ENCODE measurements at regions not wholly inside any gene's neighbourhood (a gene's known extent, or its start where the extent isn't known, plus 50 kb on each side); places are given as distances from the start of the nearest gene placed in this dataset.

DNA sequence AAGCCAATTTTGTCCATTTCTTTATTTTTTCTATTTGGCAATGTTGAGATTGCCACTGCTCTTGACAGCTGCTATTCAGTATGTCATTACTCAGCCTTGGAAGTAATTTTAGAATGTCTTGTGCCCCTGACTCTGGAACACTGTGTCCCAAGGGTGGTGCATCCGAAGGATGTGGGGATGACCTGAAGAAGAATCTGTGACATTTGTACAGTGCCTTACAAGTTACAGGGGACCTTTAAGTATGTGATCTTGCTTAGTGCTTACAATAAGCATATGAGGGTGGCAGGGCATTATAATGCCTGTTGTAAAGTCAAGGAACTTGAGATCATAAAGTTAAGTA, 239.5 kb downstream of the REEP3 start:
- ChIA-PET POLR2A (no interaction called here), CTCF (interaction anchor here (0.7 to 1.5 kb wide), 3 partner anchors 9 to 951 kb away, joined by 3 to 6 read pairs (median 5); no protein-coding TSS in a partner anchor)
- Mint-ChIP-seq H3K4me3 (ENCODE audit: unreplicated experiment) (no peak overlapping the region), H3K36me3 (ENCODE audit: insufficient read depth, unreplicated experiment) (no peaks in the 10 kb centered on the region), H3K4me1 (ENCODE audit: insufficient read depth, unreplicated experiment) (peaks cover 6% of the 10 kb centered on the region), H3K9me3 (ENCODE audit: unreplicated experiment) (no peaks in the 10 kb centered on the region), H3K27me3 (ENCODE audit: insufficient read depth, unreplicated experiment) (no peaks in the 10 kb centered on the region), H3K27ac (ENCODE audit: low read depth, unreplicated experiment) (no peak overlapping the region)
- intact Hi-C loops (cut with micrococcal nuclease): loop anchor here (10.0 kb wide), 1 partner anchor 1166 kb away; no protein-coding TSS in a partner anchor
- TF ChIP-seq, protein P1, sequence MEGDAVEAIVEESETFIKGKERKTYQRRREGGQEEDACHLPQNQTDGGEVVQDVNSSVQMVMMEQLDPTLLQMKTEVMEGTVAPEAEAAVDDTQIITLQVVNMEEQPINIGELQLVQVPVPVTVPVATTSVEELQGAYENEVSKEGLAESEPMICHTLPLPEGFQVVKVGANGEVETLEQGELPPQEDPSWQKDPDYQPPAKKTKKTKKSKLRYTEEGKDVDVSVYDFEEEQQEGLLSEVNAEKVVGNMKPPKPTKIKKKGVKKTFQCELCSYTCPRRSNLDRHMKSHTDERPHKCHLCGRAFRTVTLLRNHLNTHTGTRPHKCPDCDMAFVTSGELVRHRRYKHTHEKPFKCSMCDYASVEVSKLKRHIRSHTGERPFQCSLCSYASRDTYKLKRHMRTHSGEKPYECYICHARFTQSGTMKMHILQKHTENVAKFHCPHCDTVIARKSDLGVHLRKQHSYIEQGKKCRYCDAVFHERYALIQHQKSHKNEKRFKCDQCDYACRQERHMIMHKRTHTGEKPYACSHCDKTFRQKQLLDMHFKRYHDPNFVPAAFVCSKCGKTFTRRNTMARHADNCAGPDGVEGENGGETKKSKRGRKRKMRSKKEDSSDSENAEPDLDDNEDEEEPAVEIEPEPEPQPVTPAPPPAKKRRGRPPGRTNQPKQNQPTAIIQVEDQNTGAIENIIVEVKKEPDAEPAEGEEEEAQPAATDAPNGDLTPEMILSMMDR (IDR thresholded peaks at IDR 0.05; ENCODE audit: unreplicated experiment): no peak
- DNase-seq (ENCODE audit: unreplicated experiment): no peak
- BruUV-seq (replicated peaks): no TSS peak

DNA sequence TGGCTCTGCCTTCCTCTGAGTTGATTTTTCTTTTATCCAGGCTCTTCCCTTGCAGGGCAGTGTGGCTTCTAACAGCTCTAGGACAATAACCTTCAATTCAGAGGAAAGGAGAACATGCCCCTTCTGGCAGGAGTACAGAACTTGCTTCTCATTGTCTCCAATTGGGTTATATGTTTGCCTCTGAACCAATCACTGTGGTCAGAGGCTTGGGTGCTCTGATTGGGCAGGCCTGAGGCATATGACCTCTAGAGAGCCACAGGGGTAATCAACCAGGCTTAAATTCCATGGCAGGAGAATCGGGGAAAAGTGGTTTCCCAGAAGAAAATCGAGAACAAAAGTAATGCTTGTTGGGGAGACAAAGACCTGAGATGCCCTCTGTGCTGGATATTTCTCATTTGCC, 240.0 kb downstream of the REEP3 start:
- BruUV-seq (replicated peaks): no TSS peak
- intact Hi-C loops (cut with micrococcal nuclease): loop anchor here (10.0 kb wide), 1 partner anchor 1166 kb away; no protein-coding TSS in a partner anchor
- TF ChIP-seq, protein P1 (IDR thresholded peaks at IDR 0.05; ENCODE audit: unreplicated experiment): no peak
- no peak for DNase-seq (ENCODE audit: unreplicated experiment)
- ChIA-PET CTCF (interaction anchor here (1.1 to 1.5 kb wide), 2 partner anchors 9 to 37 kb away, joined by 3 to 5 read pairs; no protein-coding TSS in a partner anchor), POLR2A (no interaction called here)
- Mint-ChIP-seq H3K4me3 (ENCODE audit: unreplicated experiment) (no peak overlapping the region), H3K27me3 (ENCODE audit: insufficient read depth, unreplicated experiment) (no peaks in the 10 kb centered on the region), H3K9me3 (ENCODE audit: unreplicated experiment) (no peaks in the 10 kb centered on the region), H3K27ac (ENCODE audit: low read depth, unreplicated experiment) (no peak overlapping the region), H3K4me1 (ENCODE audit: insufficient read depth, unreplicated experiment) (peaks cover 6% of the 10 kb centered on the region), H3K36me3 (ENCODE audit: insufficient read depth, unreplicated experiment) (no peaks in the 10 kb centered on the region)

DNA sequence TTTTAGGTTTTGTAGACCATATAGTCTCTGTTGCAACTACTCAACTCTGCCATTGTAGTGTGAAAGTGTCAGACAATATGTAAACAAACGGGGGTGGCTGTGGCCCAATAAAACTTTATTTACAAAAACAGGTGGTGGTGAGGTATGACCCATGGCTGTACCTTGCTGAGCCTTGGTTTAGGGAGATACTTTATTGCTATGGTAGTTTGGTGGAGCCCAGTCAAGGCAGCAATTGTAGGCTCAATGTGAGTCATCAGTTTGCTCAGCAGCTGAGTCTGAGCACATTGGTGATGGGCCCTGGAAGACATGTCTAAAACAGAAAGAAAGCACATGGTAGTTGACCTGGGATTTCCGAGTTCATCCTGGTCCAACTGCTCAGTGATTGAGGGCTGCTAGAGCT, 242.5 kb downstream of the REEP3 start:
- TF ChIP-seq, protein P1 (IDR thresholded peaks at IDR 0.05; ENCODE audit: unreplicated experiment): no peak
- Mint-ChIP-seq H3K9me3 (ENCODE audit: unreplicated experiment) (no peaks in the 10 kb centered on the region), H3K36me3 (ENCODE audit: insufficient read depth, unreplicated experiment) (no peaks in the 10 kb centered on the region), H3K27me3 (ENCODE audit: insufficient read depth, unreplicated experiment) (no peaks in the 10 kb centered on the region), H3K4me1 (ENCODE audit: insufficient read depth, unreplicated experiment) (peaks cover 13% of the 10 kb centered on the region), H3K4me3 (ENCODE audit: unreplicated experiment) (no peak overlapping the region), H3K27ac (ENCODE audit: low read depth, unreplicated experiment) (no peak overlapping the region)
- BruUV-seq (replicated peaks): no TSS peak
- DNase-seq (ENCODE audit: unreplicated experiment): peak; percentile 5
- ChIA-PET CTCF (interaction anchor here (0.9 to 1.7 kb wide), 2 partner anchors 44 to 597 kb away, joined by 3 to 7 read pairs; no protein-coding TSS in a partner anchor), POLR2A (interaction anchor here (0.6 to 1.1 kb wide), 3 partner anchors 9 to 583 kb away, joined by 3 to 4 read pairs (median 3); no protein-coding TSS in a partner anchor)
- intact Hi-C loops (cut with micrococcal nuclease): loop anchor here (10.0 kb wide), 1 partner anchor 1169 kb away; no protein-coding TSS in a partner anchor

DNA sequence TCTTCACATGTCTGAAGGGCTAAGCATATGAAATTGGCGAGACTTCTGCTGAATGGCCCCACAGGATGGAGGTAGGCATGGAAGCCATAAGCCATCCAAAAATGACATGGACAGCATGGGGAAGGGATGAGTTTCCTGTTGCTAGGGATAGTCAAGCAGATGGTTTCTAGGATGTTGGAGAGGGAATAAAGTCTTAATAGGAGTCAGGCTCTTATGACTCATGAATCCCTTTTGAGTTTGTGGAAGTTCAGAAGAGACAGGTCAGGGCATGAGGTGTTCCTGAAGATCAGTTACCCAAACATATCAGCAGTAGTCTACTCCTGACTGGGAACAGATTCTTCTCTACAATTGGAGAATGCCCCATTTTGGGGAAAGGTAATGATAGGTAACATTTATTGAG, 243.9 kb downstream of the REEP3 start:
- BruUV-seq (replicated peaks): no TSS peak
- H3K9me3 Mint-ChIP-seq (ENCODE audit: unreplicated experiment): no peaks in the 10 kb centered on the region
- intact Hi-C loops (cut with micrococcal nuclease): loop anchor here (10.0 kb wide), 1 partner anchor 1170 kb away; no protein-coding TSS in a partner anchor

More for the DNA sequence above, 243.9 kb downstream of the REEP3 start:
- ChIA-PET CTCF (interaction anchor here (0.7 to 4.4 kb wide), 4 partner anchors 10 to 598 kb away, joined by 3 to 49 read pairs (median 19); no protein-coding TSS in a partner anchor), POLR2A (no interaction called here)
- TF ChIP-seq, protein P1 (IDR thresholded peaks at IDR 0.05; ENCODE audit: unreplicated experiment): no peak
- H3K4me1 Mint-ChIP-seq (ENCODE audit: insufficient read depth, unreplicated experiment): peaks cover 13% of the 10 kb centered on the region
- H3K4me3 Mint-ChIP-seq (ENCODE audit: unreplicated experiment): no peak overlapping the region
- no peak overlapping the region for H3K27ac Mint-ChIP-seq (ENCODE audit: low read depth, unreplicated experiment)
- DNase-seq (ENCODE audit: unreplicated experiment): peak; percentile 41
- no peaks in the 10 kb centered on the region for H3K27me3 Mint-ChIP-seq (ENCODE audit: insufficient read depth, unreplicated experiment)
- H3K36me3 Mint-ChIP-seq (ENCODE audit: insufficient read depth, unreplicated experiment): no peaks in the 10 kb centered on the region

Measured in MCF 10A (cell line).